BJ (cell line): ENCODE measurements at regions not wholly inside any gene's neighbourhood (a gene's known extent, or its start where the extent isn't known, plus 50 kb on each side); places are given as distances from the start of the nearest gene placed in this dataset.

Experiments used
- CTCF ChIA-PET: fragments of 350-600 bp; formaldehyde crosslinking; extraction: SDS; loops from one replicate; lab custom pipeline; 2021; ENCODE audit warnings: antibody characterized with exemption, inconsistent platforms; lab: Yijun Ruan, JAX
- POLR2A ChIA-PET: fragments of 300-600 bp; sonication (Branson Sonifier 250); formaldehyde crosslinking; extraction: SDS; loops from one replicate; lab custom pipeline; 2021; ENCODE audit warnings: antibody characterized with exemption; lab: Charles Lee
- DNase-seq: peaks from one replicate; pipeline ENCODE4 v3.0.0-alpha.2; 2011; ENCODE audit warnings: low read depth
- H3K27me3 ChIP-seq: 2 replicates; pipeline ENCODE4 v1.6.0; 2011; ENCODE audit warnings: low read length; ENCODE audit not compliant: control insufficient read depth, insufficient read depth
- H3K36me3 ChIP-seq: 2 replicates; pipeline ENCODE4 v1.5.1; 2011; ENCODE audit warnings: low read length; ENCODE audit not compliant: control insufficient read depth, insufficient read depth
- H3K4me3 ChIP-seq: 2 replicates; pipeline ENCODE4 v1.5.1; 2011; ENCODE audit warnings: low read depth, mild to moderate bottlenecking, control low read depth, low read length
- CTCF ChIP-seq: IDR thresholded peaks from 2 replicates; pipeline ENCODE4 v1.5.1; 2011; ENCODE audit warnings: low read depth, mild to moderate bottlenecking, control low read depth, inconsistent platforms, low read length, moderate library complexity; ENCODE audit not compliant: insufficient read depth

GRCh38 chr4:75343333-75343732 lies 170.9 kb downstream of the RCHY1 start:
- Histone ChIP-seq H3K4me3 (no peak overlapping the region), H3K27me3 (no peaks in the 10 kb centered on the region), H3K36me3 (no peaks in the 10 kb centered on the region)
- DNase-seq: no peak
- TF ChIP-seq CTCF: no peak
- CTCF ChIA-PET: no interaction called here
- POLR2A ChIA-PET: no interaction called here

- CTCF ChIA-PET: no interaction called here
- TF ChIP-seq CTCF: no peak
- Histone ChIP-seq H3K27me3 (no peaks in the 10 kb centered on the region), H3K36me3 (no peaks in the 10 kb centered on the region), H3K4me3 (no peak overlapping the region)
- DNase-seq: no peak
- POLR2A ChIA-PET: no interaction called here
Observed at GRCh38 chr4:75340561-75340960, 173.6 kb downstream of the RCHY1 start.

GRCh38 chr4:75338352-75338880 lies 175.8 kb downstream of the RCHY1 start:
- ChIA-PET CTCF (interaction anchor here (0.6 kb wide), 1 partner anchor 306 kb away, joined by 3 read pairs; no protein-coding TSS in a partner anchor), POLR2A (no interaction called here)
- Histone ChIP-seq H3K27me3 (no peaks in the 10 kb centered on the region), H3K36me3 (no peaks in the 10 kb centered on the region), H3K4me3 (no peak overlapping the region)
- no peak for DNase-seq
- TF ChIP-seq CTCF: no peak

- no peak for TF ChIP-seq CTCF
- ChIA-PET POLR2A (no interaction called here), CTCF (no interaction called here)
- Histone ChIP-seq H3K4me3 (no peak overlapping the region), H3K36me3 (no peaks in the 10 kb centered on the region), H3K27me3 (no peaks in the 10 kb centered on the region)
- DNase-seq: no peak
Observed at GRCh38 chr4:75327804-75328512, 186.2 kb downstream of the RCHY1 start.

- TF ChIP-seq CTCF: no peak
- CTCF ChIA-PET: no interaction called here
- Histone ChIP-seq H3K27me3 (no peaks in the 10 kb centered on the region), H3K36me3 (no peaks in the 10 kb centered on the region), H3K4me3 (no peak overlapping the region)
- POLR2A ChIA-PET: no interaction called here
- no peak for DNase-seq
Observed at GRCh38 chr4:75325318-75325979, 188.8 kb downstream of the RCHY1 start.
